ENCODE measurements at regions not wholly inside any gene's neighbourhood (a gene's known extent, or its start where the extent isn't known, plus 50 kb on each side); places are given as distances from the start of the nearest gene placed in this dataset.

- H3K4me1 Mint-ChIP-seq (ENCODE audit: low read depth) = no peaks in the 10 kb centered on the region
- H3K27me3 Mint-ChIP-seq = no peaks in the 10 kb centered on the region
- intact Hi-C loops (cut with micrococcal nuclease) = no loop called here
- no peak for ATAC-seq
- POLR2A ChIA-PET = no interaction called here
- CTCF ChIA-PET = interaction anchor here (0.6 kb wide), 1 partner anchor 1861 kb away, joined by 3 read pairs; no protein-coding TSS in a partner anchor
- no peak for DNase-seq
- H3K9me3 Mint-ChIP-seq = no peaks in the 10 kb centered on the region
- H3K27ac Mint-ChIP-seq = no peak overlapping the region
- H3K4me3 Mint-ChIP-seq = no peak overlapping the region
- H3K36me3 Mint-ChIP-seq (ENCODE audit: low read depth) = no peaks in the 10 kb centered on the region
- TF ChIP-seq, protein P1, sequence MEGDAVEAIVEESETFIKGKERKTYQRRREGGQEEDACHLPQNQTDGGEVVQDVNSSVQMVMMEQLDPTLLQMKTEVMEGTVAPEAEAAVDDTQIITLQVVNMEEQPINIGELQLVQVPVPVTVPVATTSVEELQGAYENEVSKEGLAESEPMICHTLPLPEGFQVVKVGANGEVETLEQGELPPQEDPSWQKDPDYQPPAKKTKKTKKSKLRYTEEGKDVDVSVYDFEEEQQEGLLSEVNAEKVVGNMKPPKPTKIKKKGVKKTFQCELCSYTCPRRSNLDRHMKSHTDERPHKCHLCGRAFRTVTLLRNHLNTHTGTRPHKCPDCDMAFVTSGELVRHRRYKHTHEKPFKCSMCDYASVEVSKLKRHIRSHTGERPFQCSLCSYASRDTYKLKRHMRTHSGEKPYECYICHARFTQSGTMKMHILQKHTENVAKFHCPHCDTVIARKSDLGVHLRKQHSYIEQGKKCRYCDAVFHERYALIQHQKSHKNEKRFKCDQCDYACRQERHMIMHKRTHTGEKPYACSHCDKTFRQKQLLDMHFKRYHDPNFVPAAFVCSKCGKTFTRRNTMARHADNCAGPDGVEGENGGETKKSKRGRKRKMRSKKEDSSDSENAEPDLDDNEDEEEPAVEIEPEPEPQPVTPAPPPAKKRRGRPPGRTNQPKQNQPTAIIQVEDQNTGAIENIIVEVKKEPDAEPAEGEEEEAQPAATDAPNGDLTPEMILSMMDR (IDR thresholded peaks at IDR 0.05) = no peak
Observed at GRCh38 chr5:167050568-167051401, 1240.7 kb upstream of the WWC1 start.

GRCh38 chr5:167051402-167051768 is 1240.1 kb upstream of the WWC1 start:
- CTCF ChIA-PET = no interaction called here

DNA sequence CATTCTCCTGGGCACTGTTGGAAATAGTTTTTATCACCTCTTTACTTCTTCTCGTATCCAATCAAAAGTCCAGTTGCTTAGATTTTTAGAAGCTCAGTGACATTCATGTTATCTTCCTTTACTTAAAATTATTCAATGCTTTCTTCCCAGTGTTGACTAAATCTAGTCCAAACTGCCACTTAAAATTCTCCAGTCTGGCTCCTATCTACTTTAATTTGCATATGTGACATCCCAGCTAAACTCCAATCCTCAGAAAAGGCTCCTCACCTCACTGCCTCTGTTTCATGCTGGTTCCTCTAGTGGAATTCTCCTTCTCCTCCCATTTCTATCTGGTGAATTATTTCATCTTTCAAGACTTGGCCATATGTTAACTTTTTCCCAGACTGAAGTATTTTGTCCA is 1238.7 kb upstream of the WWC1 start:
- no peak overlapping the region for H3K4me3 Mint-ChIP-seq
- no peaks in the 10 kb centered on the region for H3K27me3 Mint-ChIP-seq
- H3K27ac Mint-ChIP-seq = no peak overlapping the region
- ChIA-PET POLR2A (no interaction called here), CTCF (no interaction called here)
- H3K36me3 Mint-ChIP-seq (ENCODE audit: low read depth) = no peaks in the 10 kb centered on the region
- TF ChIP-seq, protein P1 (IDR thresholded peaks at IDR 0.05) = no peak
- no peak for DNase-seq
- ATAC-seq = no peak
- no peaks in the 10 kb centered on the region for H3K4me1 Mint-ChIP-seq (ENCODE audit: low read depth)
- intact Hi-C loops (cut with micrococcal nuclease) = no loop called here
- H3K9me3 Mint-ChIP-seq = no peaks in the 10 kb centered on the region

More at GRCh38 chr5:167051402-167051768, 1240.1 kb upstream of the WWC1 start:
- intact Hi-C loops (cut with micrococcal nuclease) = no loop called here
- ATAC-seq (no peak), DNase-seq (no peak)
- POLR2A ChIA-PET = no interaction called here
- Mint-ChIP-seq H3K4me3 (no peak overlapping the region), H3K36me3 (ENCODE audit: low read depth) (no peaks in the 10 kb centered on the region), H3K27ac (no peak overlapping the region), H3K4me1 (ENCODE audit: low read depth) (no peaks in the 10 kb centered on the region), H3K27me3 (no peaks in the 10 kb centered on the region), H3K9me3 (no peaks in the 10 kb centered on the region)
- TF ChIP-seq, protein P1 (IDR thresholded peaks at IDR 0.05) = no peak

- TF ChIP-seq, protein P1 (IDR thresholded peaks at IDR 0.05) = no peak
- Mint-ChIP-seq H3K4me1 (ENCODE audit: low read depth) (no peaks in the 10 kb centered on the region), H3K9me3 (no peaks in the 10 kb centered on the region), H3K4me3 (no peak overlapping the region), H3K27ac (no peak overlapping the region), H3K36me3 (ENCODE audit: low read depth) (no peaks in the 10 kb centered on the region), H3K27me3 (no peaks in the 10 kb centered on the region)
- no peak for ATAC-seq
- intact Hi-C loops (cut with micrococcal nuclease) = no loop called here
- ChIA-PET POLR2A (no interaction called here), CTCF (no interaction called here)
- no peak for DNase-seq
Observed at GRCh38 chr5:167057665-167058064, 1233.8 kb upstream of the WWC1 start.

DNA sequence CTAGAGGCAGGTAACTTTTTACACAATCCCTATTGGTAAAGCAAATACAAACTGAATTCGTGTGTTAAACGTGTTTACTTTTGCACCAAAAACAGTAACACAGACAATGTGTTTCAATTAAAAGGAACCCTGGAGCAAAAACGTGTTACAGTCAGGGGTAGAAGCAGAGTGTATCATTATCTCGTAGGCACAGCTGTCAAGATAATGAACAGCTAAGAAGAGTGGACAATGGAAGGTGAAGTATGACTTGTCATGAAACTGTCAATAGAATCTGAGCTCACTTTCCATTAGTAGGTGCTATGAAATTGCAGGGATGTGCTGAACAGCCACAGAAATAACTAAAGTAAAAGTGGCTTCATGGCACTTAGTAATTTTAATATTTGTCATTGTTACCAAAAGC is 1229.8 kb upstream of the WWC1 start:
- intact Hi-C loops (cut with micrococcal nuclease) = no loop called here
- POLR2A ChIA-PET = no interaction called here
- CTCF ChIA-PET = no interaction called here

More for the DNA sequence above, 1229.8 kb upstream of the WWC1 start:
- no peak for ATAC-seq
- Mint-ChIP-seq H3K4me1 (ENCODE audit: low read depth) (no peaks in the 10 kb centered on the region), H3K4me3 (no peak overlapping the region), H3K27me3 (no peaks in the 10 kb centered on the region), H3K36me3 (ENCODE audit: low read depth) (no peaks in the 10 kb centered on the region), H3K9me3 (no peaks in the 10 kb centered on the region), H3K27ac (no peak overlapping the region)
- TF ChIP-seq, protein P1 (IDR thresholded peaks at IDR 0.05) = no peak
- no peak for DNase-seq

Measured in activated CD8-positive, alpha-beta T cell treated with anti-CD3 and anti-CD28 coated beads for 36 hours (primary cell).